Panc1 (cell line): ENCODE measurements at regions not wholly inside any gene's neighbourhood (a gene's known extent, or its start where the extent isn't known, plus 50 kb on each side); places are given as distances from the start of the nearest gene placed in this dataset.

Source experiments
- ATAC-seq: fragments of 200-7000 bp; cut with Tn5 transposase; 2 replicates; pipeline ENCODE4 v1.9.1; 2020; ENCODE audit warnings: mild to moderate bottlenecking, moderate library complexity
- BruUV-seq: library from RNA; stranded (reverse); fragments of 400-500 nt; replicated peaks from 2 replicates; lab custom pipeline; 2021; lab: Mats Ljungman, UMichigan
- CTCF ChIA-PET: fragments of 300-600 bp; sonication (Branson Sonifier 250); formaldehyde crosslinking; loops from one replicate; lab custom pipeline; 2022; ENCODE audit warnings: antibody characterized with exemption; lab: Charles Lee
- POLR2A ChIA-PET: fragments of 300-600 bp; sonication (Branson Sonifier 250); formaldehyde crosslinking; loops from one replicate; lab custom pipeline; 2022; ENCODE audit warnings: antibody characterized with exemption; lab: Charles Lee
- DNase-seq: peaks from one replicate; pipeline ENCODE4 v3.0.0-alpha.2; 2010; ENCODE audit warnings: low read depth, low spot score
- H3K27ac ChIP-seq: 2 replicates; pipeline ENCODE4 v1.5.1; 2011; ENCODE audit warnings: mild to moderate bottlenecking, low read length, inconsistent platforms
- H3K27me3 ChIP-seq: fragments of 200-500 bp; sonication (Bioruptor generic); 2 replicates; pipeline ENCODE4 v1.6.0; 2014; ENCODE audit warnings: low read length, inconsistent platforms; ENCODE audit not compliant: control insufficient read depth, insufficient read depth
- H3K36me3 ChIP-seq: fragments of 200-500 bp; sonication (Bioruptor generic); 2 replicates; pipeline ENCODE4 v1.5.1; 2014; ENCODE audit warnings: inconsistent platforms, mild to moderate bottlenecking, low read length, moderate library complexity; ENCODE audit not compliant: control insufficient read depth, insufficient read depth
- H3K4me1 ChIP-seq: 2 replicates; pipeline ENCODE4 v1.5.1; 2011; ENCODE audit warnings: inconsistent platforms, mild to moderate bottlenecking, low read length, moderate library complexity; ENCODE audit not compliant: control insufficient read depth, insufficient read depth
- H3K4me3 ChIP-seq, 2 experiments: 2 replicates each; pipeline ENCODE4 v1.5.1; 2011 to 2012; ENCODE audit warnings: low read depth in 2 of 2, low read length in 2 of 2, mild to moderate bottlenecking in 2 of 2, inconsistent platforms in 1 of 2, moderate library complexity in 1 of 2
- H3K9me3 ChIP-seq: fragments of 200-500 bp; sonication (Bioruptor generic); 2 replicates; pipeline ENCODE4 v1.5.1; 2014; ENCODE audit warnings: low read depth, mild to moderate bottlenecking, inconsistent platforms, low read length, moderate library complexity; ENCODE audit not compliant: control insufficient read depth, insufficient read depth
- CTCF ChIP-seq: fragments of 450-650 bp; IDR thresholded peaks from 2 replicates; pipeline ENCODE4 v1.5.1; 2017; ENCODE audit warnings: mild to moderate bottlenecking
- POLR2AphosphoS5 ChIP-seq: IDR thresholded peaks from 2 replicates; pipeline ENCODE4 v1.6.1; 2012; ENCODE audit warnings: mild to moderate bottlenecking, low read depth, low read length, moderate library complexity
- REST ChIP-seq, 2 experiments: IDR thresholded peaks; 2 replicates each; pipeline ENCODE4 v1.6.1; 2011 to 2012; ENCODE audit warnings: low read depth in 2 of 2, control low read depth in 1 of 2, low read length in 1 of 2, mild to moderate bottlenecking in 1 of 2, moderate library complexity in 1 of 2; ENCODE audit not compliant: insufficient read depth in 1 of 2
- SIN3A ChIP-seq: IDR thresholded peaks from 2 replicates; pipeline ENCODE4 v1.6.1; 2012; ENCODE audit warnings: low read depth, mild to moderate bottlenecking, low read length, moderate library complexity, borderline replicate concordance; ENCODE audit not compliant: insufficient read depth
- in situ Hi-C: cut with HindIII; loops from 2 replicates; pipeline ENCODE4 v1.10.0; 2016; ENCODE audit warnings: low sequenced_read_pairs, low pct_unique_long_range_greater_than_20kb
- intact Hi-C: fragments of 100-400 bp; cut with micrococcal nuclease; formaldehyde crosslinking; loops from one replicate; pipeline ENCODE4 v1.10.0; 2022; ENCODE audit not compliant: unreplicated experiment

- BruUV-seq: no TSS peak
- Histone ChIP-seq H3K27me3 (no peaks in the 10 kb centered on the region), H3K36me3 (no peaks in the 10 kb centered on the region), H3K4me1 (no peaks in the 10 kb centered on the region; the same call in 1 of the 2 replicates), H3K9me3 (peaks cover 3% of the 10 kb centered on the region; the same call in 1 of the 2 replicates), H3K27ac (no peak overlapping the region), H3K4me3 (no peak overlapping the region)
- intact Hi-C loops: no loop called here
- peak; percentile 52; the same call in 1 of the 2 replicates for ATAC-seq
- ChIA-PET CTCF (no interaction called here), POLR2A (no interaction called here)
- TF ChIP-seq CTCF (no peak), SIN3A (no peak)
- in situ Hi-C loops: no loop called here
- no peak for DNase-seq
Observed at GRCh38 chr7:12028508-12028907, 182.6 kb upstream of the TMEM106B start.

- TF ChIP-seq POLR2AphosphoS5: no peak
- no peak for TF ChIP-seq REST (IDR thresholded peaks at IDR 0.05; ENCODE audit: insufficient read depth in 1 of 2, low read depth in 2 of 2, low read length in 1 of 2)
- TF ChIP-seq CTCF: no peak
- in situ Hi-C loops (no loop called here), intact Hi-C loops (no loop called here)
- Histone ChIP-seq H3K27ac (peak overlapping the region; percentile 31; the same call in 1 of the 2 replicates), H3K9me3 (peaks cover 3% of the 10 kb centered on the region; the same call in 1 of the 2 replicates), H3K4me1 (no peaks in the 10 kb centered on the region; the same call in 1 of the 2 replicates), H3K27me3 (no peaks in the 10 kb centered on the region), H3K36me3 (no peaks in the 10 kb centered on the region), H3K4me3 (no peak overlapping the region)
- ChIA-PET CTCF (no interaction called here), POLR2A (no interaction called here)
- DNase-seq: no peak
- ATAC-seq: no peak
- BruUV-seq: no TSS peak
Observed at GRCh38 chr7:12030116-12030515, 181.0 kb upstream of the TMEM106B start.

GRCh38 chr7:12031186-12031585 lies 179.9 kb upstream of the TMEM106B start:
- POLR2A ChIA-PET: no interaction called here
- in situ Hi-C loops (no loop called here), intact Hi-C loops (no loop called here)
- no peak overlapping the region for H3K4me3 ChIP-seq
- CTCF ChIA-PET: no interaction called here
- ATAC-seq (no peak), DNase-seq (no peak)
- peaks cover 3% of the 10 kb centered on the region; the same call in 1 of the 2 replicates for H3K9me3 ChIP-seq
- H3K4me1 ChIP-seq: no peaks in the 10 kb centered on the region; the same call in 1 of the 2 replicates
- BruUV-seq: no TSS peak
- H3K36me3 ChIP-seq: no peaks in the 10 kb centered on the region
- H3K27me3 ChIP-seq: no peaks in the 10 kb centered on the region
- TF ChIP-seq SIN3A: no peak
- H3K27ac ChIP-seq: peak overlapping the region; percentile 26; the same call in 1 of the 2 replicates
